KMS-11 (cell line): ENCODE measurements at regions not wholly inside any gene's neighbourhood (a gene's known extent, or its start where the extent isn't known, plus 50 kb on each side); places are given as distances from the start of the nearest gene placed in this dataset.
"Not testable (repeated sequence)": the region's sequence is repeated elsewhere in the genome, so short reads cannot be mapped to it uniquely, and the experiment has no call there.

Experiments
- H2AFZ ChIP-seq: fragments of 200-600 bp; sonication (generic); 2 replicates; pipeline ENCODE4 v1.6.1; 2016; ENCODE audit warnings: antibody characterized with exemption, mixed run types, low read depth
- H3K27ac ChIP-seq: fragments of 200-600 bp; sonication (generic); 2 replicates; pipeline ENCODE4 v1.6.1; 2016; ENCODE audit warnings: mild to moderate bottlenecking, mixed run types
- H3K27me3 ChIP-seq: fragments of 200-600 bp; sonication (generic); 2 replicates; pipeline ENCODE4 v1.6.1; 2017; ENCODE audit warnings: mild to moderate bottlenecking, low read depth, mixed run types, moderate library complexity; ENCODE audit not compliant: insufficient read depth
- H3K36me3 ChIP-seq: fragments of 200-600 bp; sonication (generic); 2 replicates; pipeline ENCODE4 v1.6.1; 2017; ENCODE audit warnings: mild to moderate bottlenecking, mixed run types; ENCODE audit not compliant: insufficient read depth
- H3K4me1 ChIP-seq: fragments of 200-600 bp; sonication (generic); 2 replicates; pipeline ENCODE4 v1.6.1; 2016; ENCODE audit warnings: mild to moderate bottlenecking, low read depth, mixed run types; ENCODE audit not compliant: poor library complexity, severe bottlenecking
- H3K4me2 ChIP-seq: fragments of 200-600 bp; sonication (generic); 2 replicates; pipeline ENCODE4 v1.7.0; 2016; ENCODE audit warnings: mild to moderate bottlenecking, mixed run types
- H3K4me3 ChIP-seq: fragments of 200-600 bp; sonication (generic); IDR thresholded peaks from 2 replicates; pipeline ENCODE4 v1.6.1; 2017; ENCODE audit warnings: low read depth, low read length, mixed read lengths; ENCODE audit not compliant: insufficient read depth
- H3K79me2 ChIP-seq: fragments of 200-600 bp; sonication (generic); 2 replicates; pipeline ENCODE4 v1.6.1; 2016; ENCODE audit warnings: low read depth, mixed run types; ENCODE audit not compliant: insufficient read depth
- H3K9ac ChIP-seq: fragments of 200-600 bp; sonication (generic); 2 replicates; pipeline ENCODE4 v1.6.1; 2016; ENCODE audit warnings: mild to moderate bottlenecking, mixed run types
- H4K20me1 ChIP-seq: fragments of 200-600 bp; sonication (generic); 2 replicates; pipeline ENCODE4 v1.6.1; 2016; ENCODE audit warnings: mild to moderate bottlenecking, mixed run types; ENCODE audit not compliant: insufficient read depth
- TF ChIP-seq, protein P1 (sequence below): fragments of 200-600 bp; sonication (generic); conservative IDR thresholded peaks from 2 replicates; pipeline ENCODE4 v1.6.1; 2017; ENCODE audit warnings: low read depth, mild to moderate bottlenecking, antibody characterized with exemption, low read length, moderate library complexity, mixed read lengths

DNA sequence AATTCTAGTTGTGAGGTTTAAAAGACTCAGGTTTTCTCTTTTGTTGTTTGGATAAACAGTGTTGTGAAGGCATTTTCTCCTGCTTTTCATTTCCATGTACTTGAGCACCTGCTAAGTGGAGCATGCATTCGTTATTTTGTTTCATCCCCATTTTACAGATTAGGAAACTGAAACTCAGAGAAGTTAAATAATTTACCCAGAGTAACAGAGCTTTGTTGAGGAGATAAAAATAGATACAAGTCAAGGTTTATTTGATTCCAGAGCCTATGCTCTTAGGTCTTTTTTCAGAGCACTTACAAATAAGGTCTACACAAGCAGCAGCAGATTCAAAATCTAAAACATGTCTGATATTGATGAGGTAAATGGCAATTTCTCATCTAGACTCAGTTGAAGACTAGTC lies 254.7 kb upstream of the PTBP2 start:
- Histone ChIP-seq H3K36me3 (no peaks in the 10 kb centered on the region), H4K20me1 (no peaks in the 10 kb centered on the region), H3K4me3 (no peak overlapping the region), H3K79me2 (no peaks in the 10 kb centered on the region), H3K4me2 (no peak overlapping the region), H3K27ac (no peak overlapping the region), H2AFZ (no peak overlapping the region), H3K4me1 (peaks cover 1% of the 10 kb centered on the region), H3K27me3 (no peaks in the 10 kb centered on the region), H3K9ac (no peak overlapping the region)
- TF ChIP-seq, protein P1, sequence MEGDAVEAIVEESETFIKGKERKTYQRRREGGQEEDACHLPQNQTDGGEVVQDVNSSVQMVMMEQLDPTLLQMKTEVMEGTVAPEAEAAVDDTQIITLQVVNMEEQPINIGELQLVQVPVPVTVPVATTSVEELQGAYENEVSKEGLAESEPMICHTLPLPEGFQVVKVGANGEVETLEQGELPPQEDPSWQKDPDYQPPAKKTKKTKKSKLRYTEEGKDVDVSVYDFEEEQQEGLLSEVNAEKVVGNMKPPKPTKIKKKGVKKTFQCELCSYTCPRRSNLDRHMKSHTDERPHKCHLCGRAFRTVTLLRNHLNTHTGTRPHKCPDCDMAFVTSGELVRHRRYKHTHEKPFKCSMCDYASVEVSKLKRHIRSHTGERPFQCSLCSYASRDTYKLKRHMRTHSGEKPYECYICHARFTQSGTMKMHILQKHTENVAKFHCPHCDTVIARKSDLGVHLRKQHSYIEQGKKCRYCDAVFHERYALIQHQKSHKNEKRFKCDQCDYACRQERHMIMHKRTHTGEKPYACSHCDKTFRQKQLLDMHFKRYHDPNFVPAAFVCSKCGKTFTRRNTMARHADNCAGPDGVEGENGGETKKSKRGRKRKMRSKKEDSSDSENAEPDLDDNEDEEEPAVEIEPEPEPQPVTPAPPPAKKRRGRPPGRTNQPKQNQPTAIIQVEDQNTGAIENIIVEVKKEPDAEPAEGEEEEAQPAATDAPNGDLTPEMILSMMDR = no peak

DNA sequence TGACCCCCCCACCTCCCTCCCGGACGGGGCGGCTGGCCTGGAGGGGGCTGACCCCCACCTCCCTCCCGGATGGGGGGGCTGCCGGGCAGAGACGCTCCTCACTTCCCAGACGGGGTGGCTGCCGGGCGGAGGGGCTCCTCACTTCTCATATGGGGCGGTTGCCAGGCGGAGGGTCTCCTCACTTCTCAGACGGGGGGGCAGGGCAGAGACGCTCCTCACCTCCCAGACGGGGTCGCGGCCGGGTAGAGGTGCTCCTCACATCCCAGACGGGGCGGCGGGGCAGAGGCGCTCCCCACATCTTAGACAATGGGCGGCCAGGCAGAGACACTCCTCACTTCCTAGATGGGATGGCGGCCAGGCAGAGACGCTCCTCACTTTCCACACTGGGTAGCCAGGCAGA lies 251.9 kb upstream of the PTBP2 start:
- H2AFZ ChIP-seq, H3K36me3 ChIP-seq, H3K9ac ChIP-seq, H3K4me2 ChIP-seq, H4K20me1 ChIP-seq, H3K27me3 ChIP-seq, H3K79me2 ChIP-seq, H3K4me3 ChIP-seq, H3K27ac ChIP-seq: not testable (repeated sequence)
- H3K4me1 ChIP-seq = peaks cover 15% of the 10 kb centered on the region

DNA sequence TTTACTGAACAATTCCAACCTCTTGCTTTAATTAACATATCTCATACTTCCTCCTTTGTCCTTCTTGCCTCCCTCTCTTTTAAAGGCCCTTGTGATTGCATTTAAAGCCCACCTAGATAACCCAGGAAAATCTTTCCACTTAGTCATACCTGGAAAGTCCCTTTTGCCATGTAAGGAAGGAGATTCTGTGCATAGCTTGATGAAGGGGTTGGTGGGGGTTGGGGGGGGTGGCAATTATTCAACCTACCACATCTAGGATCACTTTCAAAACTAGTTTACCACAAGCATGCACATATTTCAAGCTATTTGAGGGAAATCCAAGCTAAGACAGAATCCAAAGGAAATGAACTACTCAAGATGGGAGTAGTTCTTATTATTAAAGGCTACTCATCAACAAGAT lies 249.1 kb upstream of the PTBP2 start:
- no peak overlapping the region for H3K4me3 ChIP-seq
- TF ChIP-seq, protein P1 = no peak
- no peak overlapping the region for H2AFZ ChIP-seq
- no peak overlapping the region for H3K27ac ChIP-seq
- no peaks in the 10 kb centered on the region for H4K20me1 ChIP-seq
- H3K4me2 ChIP-seq = peak overlapping the region; percentile 13; the same call in 1 of the 2 replicates
- H3K4me1 ChIP-seq = peaks cover 15% of the 10 kb centered on the region
- H3K9ac ChIP-seq = no peak overlapping the region
- no peaks in the 10 kb centered on the region for H3K36me3 ChIP-seq
- H3K27me3 ChIP-seq = no peaks in the 10 kb centered on the region
- H3K79me2 ChIP-seq = no peaks in the 10 kb centered on the region

DNA sequence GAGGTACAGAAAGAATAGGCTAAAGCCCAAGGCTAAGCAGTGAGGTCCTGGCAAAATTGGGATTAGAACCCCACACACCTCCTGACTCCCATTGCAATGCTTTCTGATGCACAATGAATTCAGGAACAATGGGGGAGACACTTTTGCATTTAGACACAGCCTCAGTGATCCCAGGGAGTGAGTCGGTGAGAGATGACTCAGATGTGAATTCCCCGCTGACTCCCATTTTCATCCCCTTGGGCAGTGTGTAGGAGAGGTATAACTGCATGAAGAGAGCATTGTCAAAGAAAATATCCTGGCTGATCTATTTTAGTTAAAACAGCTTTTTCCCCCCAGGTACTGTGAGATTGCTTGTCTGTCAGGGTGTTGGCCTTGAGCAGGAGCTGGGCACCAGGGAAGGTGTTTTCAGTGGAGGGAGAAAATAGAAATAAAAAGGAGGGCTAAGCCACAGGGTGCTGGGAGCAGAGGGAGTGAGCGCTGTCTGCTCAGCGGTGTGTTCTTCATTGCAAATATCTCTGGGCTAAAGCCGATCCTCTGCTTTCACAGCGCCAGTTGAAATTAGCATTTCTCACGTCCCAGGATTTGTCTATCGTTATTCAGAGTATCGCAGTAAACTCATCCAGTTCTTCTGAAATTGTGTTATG lies 247.7 kb upstream of the PTBP2 start:
- Histone ChIP-seq H3K4me3 (no peak overlapping the region), H3K9ac (no peak overlapping the region), H3K4me1 (peaks cover 15% of the 10 kb centered on the region), H3K27ac (no peak overlapping the region), H2AFZ (no peak overlapping the region), H3K36me3 (no peaks in the 10 kb centered on the region), H3K4me2 (no peak overlapping the region), H4K20me1 (no peaks in the 10 kb centered on the region), H3K79me2 (no peaks in the 10 kb centered on the region), H3K27me3 (no peaks in the 10 kb centered on the region)
- TF ChIP-seq, protein P1 = no peak

DNA sequence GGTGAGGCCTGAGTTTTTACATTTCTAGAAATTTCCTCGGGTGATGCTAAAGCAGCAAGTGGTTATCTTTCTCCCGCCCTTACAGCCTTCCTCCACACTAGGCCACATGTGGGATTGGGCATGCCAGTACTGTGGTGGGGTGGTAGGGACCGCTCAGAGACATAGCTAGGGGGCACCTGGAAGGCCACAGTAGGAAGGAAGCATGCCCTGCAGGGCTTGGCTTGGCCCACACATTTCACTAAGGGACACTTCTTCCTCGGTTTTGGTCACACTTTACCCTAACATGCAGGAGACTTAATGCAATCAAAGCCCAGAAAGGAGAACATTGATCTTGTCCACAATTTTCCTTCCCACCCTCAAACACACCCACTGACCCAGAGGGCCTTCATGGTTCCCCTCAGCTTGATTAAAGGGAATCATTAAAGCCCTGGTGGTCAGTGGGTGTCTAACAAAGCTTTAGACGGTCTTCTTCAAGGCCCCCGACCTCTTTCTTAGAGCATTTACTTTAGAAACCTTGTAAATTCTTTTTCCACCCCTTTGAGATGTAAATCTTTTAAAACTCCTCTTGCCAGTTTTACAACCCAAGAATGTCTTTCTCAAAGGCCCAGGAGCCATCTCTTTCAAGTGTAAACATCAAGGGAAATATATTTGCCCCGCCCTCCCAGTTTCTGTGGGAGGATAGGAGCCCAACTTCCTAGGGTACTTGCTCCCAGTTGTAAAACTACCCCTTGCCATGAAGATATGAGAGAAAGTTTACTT lies 246.4 kb upstream of the PTBP2 start:
- no peak overlapping the region for H3K27ac ChIP-seq
- H4K20me1 ChIP-seq = no peaks in the 10 kb centered on the region
- TF ChIP-seq, protein P1 = no peak
- H3K27me3 ChIP-seq = no peaks in the 10 kb centered on the region
- H3K36me3 ChIP-seq = no peaks in the 10 kb centered on the region
- no peak overlapping the region for H3K4me3 ChIP-seq
- no peaks in the 10 kb centered on the region for H3K79me2 ChIP-seq
- H3K4me1 ChIP-seq = peaks cover 15% of the 10 kb centered on the region
- H2AFZ ChIP-seq = no peak overlapping the region
- no peak overlapping the region for H3K4me2 ChIP-seq
- no peak overlapping the region for H3K9ac ChIP-seq
